GM12865 (cell line): ENCODE measurements at regions not wholly inside any gene's neighbourhood (a gene's known extent, or its start where the extent isn't known, plus 50 kb on each side); places are given as distances from the start of the nearest gene placed in this dataset.

ENCODE experiments used
- DNase-seq: peaks from one replicate; pipeline ENCODE4 v3.0.0; 2010; ENCODE audit warnings: low read depth
- H3K4me3 ChIP-seq: 2 replicates; pipeline ENCODE4 v1.5.1; 2011; ENCODE audit warnings: mild to moderate bottlenecking, low read depth, low read length, control low read depth
- TF ChIP-seq, protein P1 (sequence below): IDR thresholded peaks from 2 replicates; pipeline ENCODE4 v1.5.1; 2011; ENCODE audit warnings: low read length, control low read depth, low read depth, inconsistent platforms; ENCODE audit not compliant: insufficient read depth; ENCODE audit errors: missing control alignments

GRCh38 chr9:79390077-79390698, 181.6 kb upstream of the TLE4 start:
- H3K4me3 ChIP-seq: no peak overlapping the region
- no peak for DNase-seq
- TF ChIP-seq, protein P1, sequence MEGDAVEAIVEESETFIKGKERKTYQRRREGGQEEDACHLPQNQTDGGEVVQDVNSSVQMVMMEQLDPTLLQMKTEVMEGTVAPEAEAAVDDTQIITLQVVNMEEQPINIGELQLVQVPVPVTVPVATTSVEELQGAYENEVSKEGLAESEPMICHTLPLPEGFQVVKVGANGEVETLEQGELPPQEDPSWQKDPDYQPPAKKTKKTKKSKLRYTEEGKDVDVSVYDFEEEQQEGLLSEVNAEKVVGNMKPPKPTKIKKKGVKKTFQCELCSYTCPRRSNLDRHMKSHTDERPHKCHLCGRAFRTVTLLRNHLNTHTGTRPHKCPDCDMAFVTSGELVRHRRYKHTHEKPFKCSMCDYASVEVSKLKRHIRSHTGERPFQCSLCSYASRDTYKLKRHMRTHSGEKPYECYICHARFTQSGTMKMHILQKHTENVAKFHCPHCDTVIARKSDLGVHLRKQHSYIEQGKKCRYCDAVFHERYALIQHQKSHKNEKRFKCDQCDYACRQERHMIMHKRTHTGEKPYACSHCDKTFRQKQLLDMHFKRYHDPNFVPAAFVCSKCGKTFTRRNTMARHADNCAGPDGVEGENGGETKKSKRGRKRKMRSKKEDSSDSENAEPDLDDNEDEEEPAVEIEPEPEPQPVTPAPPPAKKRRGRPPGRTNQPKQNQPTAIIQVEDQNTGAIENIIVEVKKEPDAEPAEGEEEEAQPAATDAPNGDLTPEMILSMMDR: no peak

- no peak overlapping the region for H3K4me3 ChIP-seq
- DNase-seq: no peak
- TF ChIP-seq, protein P1: no peak
Observed at GRCh38 chr9:79390781-79391770, 180.7 kb upstream of the TLE4 start.

GRCh38 chr9:79395228-79395627, 176.5 kb upstream of the TLE4 start:
- H3K4me3 ChIP-seq: no peak overlapping the region
- DNase-seq: no peak
- TF ChIP-seq, protein P1: no peak

GRCh38 chr9:79395755-79396154, 176.0 kb upstream of the TLE4 start:
- H3K4me3 ChIP-seq: no peak overlapping the region
- TF ChIP-seq, protein P1: no peak
- DNase-seq: no peak

GRCh38 chr9:79396168-79396567, 175.6 kb upstream of the TLE4 start:
- TF ChIP-seq, protein P1: no peak

GRCh38 chr9:79403495-79403894, 168.3 kb upstream of the TLE4 start:
- no peak overlapping the region for H3K4me3 ChIP-seq
- DNase-seq: peak; percentile 1
- TF ChIP-seq, protein P1: no peak

More at GRCh38 chr9:79396168-79396567, 175.6 kb upstream of the TLE4 start:
- no peak overlapping the region for H3K4me3 ChIP-seq
- DNase-seq: no peak
